ENCODE measurements at regions not wholly inside any gene's neighbourhood (a gene's known extent, or its start where the extent isn't known, plus 50 kb on each side); places are given as distances from the start of the nearest gene placed in this dataset.
A peak's percentile ranks its signal among the peaks of the same experiment; 100 is the strongest.
"Not testable (repeated sequence)": the region's sequence is repeated elsewhere in the genome, so short reads cannot be mapped to it uniquely, and the experiment has no call there.

- no peak for FAIRE-seq
- DNase-seq (ENCODE audit: low spot score): no peak
Observed at GRCh38 chr2:240253583-240254145, 113.2 kb upstream of the OTOS start.

- DNase-seq (ENCODE audit: low spot score) (no peak), FAIRE-seq (no peak)
Observed at GRCh38 chr2:240254337-240255164, 114.1 kb upstream of the OTOS start.

GRCh38 chr2:240255165-240255491 is 114.7 kb upstream of the OTOS start:
- DNase-seq (ENCODE audit: low spot score) (no peak), FAIRE-seq (no peak)

GRCh38 chr2:240255811-240256703 is 115.6 kb upstream of the OTOS start:
- FAIRE-seq (peak; percentile 9), DNase-seq (ENCODE audit: low spot score) (peak; percentile 73)

- DNase-seq (ENCODE audit: low spot score) (no peak), FAIRE-seq (no peak)
Observed at GRCh38 chr2:240256704-240257637, 116.5 kb upstream of the OTOS start.

- no peak for DNase-seq (ENCODE audit: low spot score)
- FAIRE-seq: no peak
Observed at GRCh38 chr2:240257940-240258580, 117.6 kb upstream of the OTOS start.

- no peak for FAIRE-seq
- no peak for DNase-seq (ENCODE audit: low spot score)
Observed at GRCh38 chr2:240258685-240259084, 118.2 kb upstream of the OTOS start.

- no peak for DNase-seq (ENCODE audit: low spot score)
Observed at GRCh38 chr2:240259201-240259923, 118.9 kb upstream of the OTOS start.

GRCh38 chr2:240259924-240260529 is 119.6 kb upstream of the OTOS start:
- FAIRE-seq (no peak), DNase-seq (ENCODE audit: low spot score) (no peak)

More at GRCh38 chr2:240259201-240259923, 118.9 kb upstream of the OTOS start:
- FAIRE-seq: no peak

- DNase-seq (ENCODE audit: low spot score) (no peak), FAIRE-seq (no peak)
Observed at GRCh38 chr2:240260664-240261063, 120.2 kb upstream of the OTOS start.

- FAIRE-seq: not testable (repeated sequence)
Observed at GRCh38 chr2:240262578-240262977, 122.1 kb upstream of the OTOS start.

GRCh38 chr2:240269380-240269779 is 128.9 kb upstream of the OTOS start:
- FAIRE-seq (no peak), DNase-seq (ENCODE audit: low spot score) (no peak)

More at GRCh38 chr2:240262578-240262977, 122.1 kb upstream of the OTOS start:
- DNase-seq (ENCODE audit: low spot score): not testable (repeated sequence)

- no peak for FAIRE-seq
Observed at GRCh38 chr2:240269886-240270285, 129.4 kb upstream of the OTOS start.

GRCh38 chr2:240271716-240272341 is 131.4 kb upstream of the OTOS start:
- DNase-seq (ENCODE audit: low spot score) (no peak), FAIRE-seq (no peak)

More at GRCh38 chr2:240269886-240270285, 129.4 kb upstream of the OTOS start:
- DNase-seq (ENCODE audit: low spot score): no peak

- FAIRE-seq: no peak
- no peak for DNase-seq (ENCODE audit: low spot score)
Observed at GRCh38 chr2:240275386-240275785, 134.9 kb upstream of the OTOS start.

- no peak for FAIRE-seq
Observed at GRCh38 chr2:240277073-240277806, 136.8 kb upstream of the OTOS start.

GRCh38 chr2:240277807-240278522 is 137.5 kb upstream of the OTOS start:
- no peak for FAIRE-seq
- DNase-seq (ENCODE audit: low spot score): no peak

More at GRCh38 chr2:240277073-240277806, 136.8 kb upstream of the OTOS start:
- DNase-seq (ENCODE audit: low spot score): no peak
